Tibial nerve (tissue), 3 donors: ENCODE measurements at regions not wholly inside any gene's neighbourhood (a gene's known extent, or its start where the extent isn't known, plus 50 kb on each side); places are given as distances from the start of the nearest gene placed in this dataset.

ENCODE experiments used
- POLR2A ChIP-seq, 2 donors: fragments of 450-650 bp; IDR thresholded peaks; one replicate each; pipeline ENCODE4 v1.6.1; 2017; ENCODE audit warnings: antibody characterized with exemption in 2 of 2, mild to moderate bottlenecking in 2 of 2, moderate library complexity in 2 of 2
- TF ChIP-seq, protein P1 (sequence below), 5 experiments: fragments of 200-600 bp in 3 of 5; fragments of 450-650 bp in 2 of 5; sonication (generic) in 3 of 5; IDR thresholded peaks; one replicate each; pipeline ENCODE4 v1.5.1; 2016 to 2019; ENCODE audit warnings: antibody characterized with exemption in 5 of 5, mild to moderate bottlenecking in 3 of 5, moderate library complexity in 2 of 5

DNA sequence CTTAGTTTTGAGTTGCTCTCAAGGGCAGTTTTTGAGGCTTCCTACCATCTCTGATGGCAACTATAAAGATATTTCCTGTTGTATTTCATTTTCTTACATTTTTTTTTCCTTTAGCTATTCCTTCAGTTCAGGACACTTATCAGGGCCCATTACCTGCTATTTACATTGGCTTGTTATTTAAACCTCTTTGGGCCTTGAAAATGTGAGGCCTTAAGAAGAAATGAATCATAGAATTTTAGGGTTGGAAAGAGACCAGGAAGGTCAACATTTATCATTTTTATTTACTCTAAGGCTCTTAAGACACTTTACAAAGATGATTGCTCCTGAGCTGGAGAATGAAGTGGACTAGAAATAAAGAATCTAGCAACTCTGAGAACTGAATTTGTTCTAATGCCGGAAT is 335.2 kb downstream of the DTWD2 start:
- TF ChIP-seq, protein P1, sequence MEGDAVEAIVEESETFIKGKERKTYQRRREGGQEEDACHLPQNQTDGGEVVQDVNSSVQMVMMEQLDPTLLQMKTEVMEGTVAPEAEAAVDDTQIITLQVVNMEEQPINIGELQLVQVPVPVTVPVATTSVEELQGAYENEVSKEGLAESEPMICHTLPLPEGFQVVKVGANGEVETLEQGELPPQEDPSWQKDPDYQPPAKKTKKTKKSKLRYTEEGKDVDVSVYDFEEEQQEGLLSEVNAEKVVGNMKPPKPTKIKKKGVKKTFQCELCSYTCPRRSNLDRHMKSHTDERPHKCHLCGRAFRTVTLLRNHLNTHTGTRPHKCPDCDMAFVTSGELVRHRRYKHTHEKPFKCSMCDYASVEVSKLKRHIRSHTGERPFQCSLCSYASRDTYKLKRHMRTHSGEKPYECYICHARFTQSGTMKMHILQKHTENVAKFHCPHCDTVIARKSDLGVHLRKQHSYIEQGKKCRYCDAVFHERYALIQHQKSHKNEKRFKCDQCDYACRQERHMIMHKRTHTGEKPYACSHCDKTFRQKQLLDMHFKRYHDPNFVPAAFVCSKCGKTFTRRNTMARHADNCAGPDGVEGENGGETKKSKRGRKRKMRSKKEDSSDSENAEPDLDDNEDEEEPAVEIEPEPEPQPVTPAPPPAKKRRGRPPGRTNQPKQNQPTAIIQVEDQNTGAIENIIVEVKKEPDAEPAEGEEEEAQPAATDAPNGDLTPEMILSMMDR (IDR thresholded peaks at IDR 0.05): no peak
- no peak for TF ChIP-seq POLR2A (IDR thresholded peaks at IDR 0.05)
